GM18873 (cell line): ENCODE measurements at regions not wholly inside any gene's neighbourhood (a gene's known extent, or its start where the extent isn't known, plus 50 kb on each side); places are given as distances from the start of the nearest gene placed in this dataset.

ENCODE experiments used
- ATAC-seq: cut with Tn5 transposase; IDR thresholded peaks from one replicate; pipeline ENCODE4 v1.9.1; 2021; ENCODE audit warnings: mild to moderate bottlenecking, moderate library complexity, moderate number of reproducible peaks; ENCODE audit not compliant: unreplicated experiment, low FRiP score

DNA sequence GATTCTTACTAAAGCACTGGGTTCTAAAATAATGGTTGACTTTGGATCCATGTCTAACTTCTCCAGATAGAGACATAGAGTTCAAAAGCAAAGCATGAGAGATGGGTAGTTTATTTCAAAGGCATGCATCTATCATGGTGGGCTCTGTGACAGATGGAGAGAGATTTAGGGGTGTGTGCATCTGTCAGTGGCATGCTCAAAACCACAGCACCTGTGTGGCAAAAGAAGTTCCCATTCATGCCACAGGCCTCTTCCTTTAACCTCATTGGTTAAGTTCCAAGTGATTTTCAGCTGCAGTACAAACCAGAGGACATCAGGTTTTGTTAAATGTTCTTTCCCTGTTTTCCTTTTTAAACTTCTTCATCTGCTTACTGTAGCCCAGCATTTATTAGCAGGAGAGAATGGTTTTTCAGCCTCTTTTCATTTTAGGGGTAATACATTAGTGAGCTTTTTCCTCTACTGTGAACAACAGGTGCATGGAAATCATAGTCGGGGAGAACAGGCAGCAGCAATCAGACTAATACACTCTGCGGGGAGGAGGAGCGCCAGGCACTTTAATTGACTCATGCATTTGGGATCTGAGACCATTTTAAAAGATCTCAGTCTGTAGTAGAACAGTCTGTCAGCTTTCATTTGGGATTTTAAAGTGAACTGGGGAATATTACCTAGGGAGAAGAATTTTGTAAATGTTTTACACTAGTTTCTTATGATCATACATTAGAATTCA is 52.4 kb upstream of the UPP2 start:
- ATAC-seq: no peak

DNA sequence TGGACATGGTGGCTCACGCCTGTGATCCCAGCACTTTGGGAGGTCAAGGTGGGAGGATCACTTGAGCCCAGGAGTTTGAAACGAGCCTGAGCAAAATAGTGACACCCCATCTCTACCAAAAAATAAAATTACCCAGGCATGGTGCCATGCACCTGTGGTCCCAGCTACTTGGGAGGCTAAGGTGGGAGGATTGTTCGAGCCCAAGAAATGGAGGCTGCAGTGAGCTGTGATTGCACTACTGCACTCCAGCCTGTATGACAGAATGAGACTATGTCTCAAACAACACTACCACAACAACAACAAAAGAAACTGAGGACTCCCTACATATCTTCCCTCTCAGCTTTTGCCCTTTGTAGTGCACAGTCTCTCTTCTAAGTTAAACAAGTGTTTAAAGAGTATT is 53.3 kb upstream of the UPP2 start:
- no peak for ATAC-seq

DNA sequence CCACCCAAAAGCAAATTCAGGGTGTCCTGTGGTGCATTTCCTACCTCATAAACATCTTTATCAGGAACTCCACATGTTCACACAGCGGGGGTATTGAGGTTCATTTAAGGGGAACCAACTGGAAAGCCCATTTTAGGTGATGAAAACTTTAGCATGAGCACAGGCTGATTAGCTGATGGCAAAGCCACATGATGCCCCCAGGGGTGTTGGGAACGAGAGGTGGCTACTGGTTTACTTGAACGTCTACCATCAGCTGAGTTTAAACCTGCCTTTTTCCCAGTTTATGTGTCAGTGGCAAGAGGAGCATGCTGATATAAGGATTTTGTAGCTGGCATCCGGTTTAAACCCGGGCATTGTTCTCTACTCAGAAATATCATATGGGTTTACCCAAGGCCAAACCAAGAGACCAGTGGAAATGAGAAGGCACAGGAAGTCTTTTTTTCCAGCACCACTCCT is 54.5 kb upstream of the UPP2 start:
- ATAC-seq: no peak

DNA sequence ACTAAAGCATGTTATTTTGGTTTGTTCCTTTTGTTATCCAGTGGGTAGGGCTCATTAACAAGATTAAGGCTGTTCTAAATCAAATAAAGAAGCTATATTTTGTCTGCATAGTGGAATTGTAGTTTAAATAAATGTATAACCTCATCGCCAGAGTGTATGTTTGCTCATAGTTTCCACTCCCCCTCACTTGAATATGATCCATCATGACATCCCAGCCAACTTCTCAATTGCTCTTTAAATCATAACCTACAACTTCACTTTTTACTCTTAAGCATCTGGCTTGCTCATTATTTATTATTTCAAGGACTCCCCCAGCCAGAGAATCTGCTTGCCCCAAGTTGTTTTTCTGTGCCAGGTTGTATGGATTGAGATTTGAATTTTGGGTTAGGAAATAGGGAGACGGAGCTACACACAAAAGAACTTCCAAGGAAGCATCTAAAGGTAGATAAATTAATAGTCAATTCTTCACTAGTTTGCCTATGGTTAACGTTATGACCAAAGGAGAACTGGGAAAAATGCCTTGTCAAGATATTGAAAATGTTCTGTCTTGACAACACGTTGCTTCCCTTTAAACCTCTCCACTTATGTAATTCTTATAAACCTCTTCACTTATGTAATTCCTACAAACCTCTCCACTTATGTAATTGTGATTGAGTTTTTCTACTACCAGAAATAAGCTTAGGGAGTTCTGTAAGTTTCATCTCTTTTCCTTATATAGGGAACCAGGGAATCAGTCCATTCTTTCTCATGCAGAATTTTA is 55.4 kb upstream of the UPP2 start:
- no peak for ATAC-seq

DNA sequence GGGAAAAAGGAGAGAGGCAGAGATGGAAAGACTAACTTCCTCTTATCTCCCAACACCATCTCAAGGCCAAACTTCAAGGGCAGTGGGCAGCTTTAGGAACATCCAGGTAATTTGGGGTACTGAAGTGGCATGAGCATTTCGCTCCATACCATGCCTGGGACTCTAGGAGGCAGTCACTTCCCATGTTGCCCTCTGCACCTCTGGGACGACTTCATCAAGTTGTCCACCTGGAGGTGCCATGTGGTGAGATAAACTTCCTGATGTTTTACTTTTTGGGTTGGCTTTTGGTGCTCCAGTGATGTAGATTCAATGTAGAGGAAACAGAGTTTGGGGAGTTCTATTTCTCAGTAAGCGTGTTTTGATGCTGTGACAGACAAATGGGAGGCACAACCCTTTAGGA is 56.3 kb upstream of the UPP2 start:
- no peak for ATAC-seq

DNA sequence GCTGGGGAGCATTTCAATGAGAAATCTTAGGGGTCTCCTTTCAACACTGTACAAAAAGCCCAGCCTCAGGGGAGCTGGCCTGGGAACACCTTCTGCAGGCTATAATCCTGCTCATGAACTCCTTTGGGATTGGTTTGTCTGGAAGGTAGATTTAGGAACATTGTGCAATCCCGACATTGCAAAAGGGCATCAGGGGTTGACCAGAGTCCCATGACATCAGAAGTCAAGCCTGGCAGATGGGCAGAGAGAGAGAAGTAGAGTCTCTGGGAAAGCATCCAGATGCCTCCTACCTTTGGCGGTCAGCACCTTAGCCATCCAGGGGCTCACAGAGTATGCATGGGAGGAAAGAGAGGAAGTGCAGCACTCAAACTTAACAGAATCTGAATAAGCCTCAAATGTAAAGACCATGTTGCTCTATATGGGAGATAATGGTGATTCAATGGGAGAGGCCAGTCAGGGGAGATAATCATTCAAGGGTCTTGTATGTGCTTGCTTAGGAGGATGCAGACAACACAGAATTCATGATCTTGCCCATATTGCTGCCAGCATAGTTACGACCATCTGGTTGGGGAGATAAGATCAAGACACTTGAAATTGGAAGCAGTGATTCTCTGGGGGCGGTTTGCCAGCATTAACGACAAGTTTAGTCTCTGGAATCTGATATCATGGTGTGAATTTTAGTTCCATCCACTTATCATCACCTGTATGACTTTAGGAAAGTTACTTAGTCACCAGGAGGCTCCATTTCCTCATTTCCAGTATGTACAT is 58.3 kb upstream of the UPP2 start:
- ATAC-seq: no peak

DNA sequence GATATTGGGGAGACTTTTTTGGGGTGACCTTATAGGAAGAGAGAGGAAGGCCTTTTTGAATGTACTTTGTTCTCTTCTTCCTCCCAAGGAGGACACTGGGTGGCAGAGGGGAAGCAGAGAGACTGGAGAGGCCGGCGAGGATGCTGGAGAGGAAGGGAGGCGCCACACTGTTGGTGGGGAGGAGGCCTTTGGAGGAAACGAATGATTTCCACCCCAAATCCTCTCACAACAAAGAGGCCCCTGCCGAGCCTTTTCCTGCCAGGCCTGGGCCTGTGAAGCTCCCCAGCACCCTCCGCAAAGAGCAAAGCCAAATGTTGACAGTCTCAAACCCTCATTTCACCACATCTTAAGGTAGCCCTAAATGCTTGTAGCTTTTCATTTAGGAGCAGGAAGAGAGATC is 59.0 kb upstream of the UPP2 start:
- ATAC-seq: no peak

DNA sequence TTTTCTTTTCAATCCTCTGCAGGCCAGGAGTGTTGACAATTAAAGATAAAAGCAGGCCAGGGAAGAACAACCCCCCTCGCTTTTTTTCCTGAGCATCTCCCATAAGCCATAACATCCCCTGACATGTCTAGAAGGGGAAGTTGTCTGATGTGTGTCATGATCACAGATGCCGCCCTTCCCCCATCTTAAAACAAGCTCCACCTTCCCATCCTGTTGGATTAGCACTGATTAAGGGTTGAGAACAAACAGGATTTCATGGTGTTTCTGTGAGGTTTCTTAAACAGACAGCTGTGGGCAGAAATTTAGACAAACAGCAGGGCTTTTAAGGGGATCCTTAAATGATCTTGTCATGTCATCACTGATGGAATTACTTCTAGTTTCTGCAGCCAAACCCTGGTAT is 59.4 kb upstream of the UPP2 start:
- no peak for ATAC-seq

DNA sequence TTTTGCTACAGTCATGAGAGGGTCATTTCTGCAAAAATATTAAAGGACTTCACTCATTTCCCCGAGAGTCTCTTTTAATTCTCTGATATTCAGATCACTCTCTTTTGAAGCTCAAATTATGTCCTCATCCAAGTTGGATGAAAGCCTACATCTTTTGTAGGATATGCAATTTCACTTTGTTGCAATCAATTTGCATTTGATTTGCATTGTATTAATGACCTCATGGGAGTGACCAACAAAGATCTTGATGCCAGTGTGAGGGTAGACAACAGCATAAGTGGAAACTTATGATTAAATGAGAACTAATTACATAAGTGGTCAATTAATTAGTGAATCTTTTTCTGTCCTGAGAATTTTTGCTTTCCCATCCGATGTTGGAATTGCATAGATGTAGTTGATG is 60.3 kb upstream of the UPP2 start:
- ATAC-seq: no peak

DNA sequence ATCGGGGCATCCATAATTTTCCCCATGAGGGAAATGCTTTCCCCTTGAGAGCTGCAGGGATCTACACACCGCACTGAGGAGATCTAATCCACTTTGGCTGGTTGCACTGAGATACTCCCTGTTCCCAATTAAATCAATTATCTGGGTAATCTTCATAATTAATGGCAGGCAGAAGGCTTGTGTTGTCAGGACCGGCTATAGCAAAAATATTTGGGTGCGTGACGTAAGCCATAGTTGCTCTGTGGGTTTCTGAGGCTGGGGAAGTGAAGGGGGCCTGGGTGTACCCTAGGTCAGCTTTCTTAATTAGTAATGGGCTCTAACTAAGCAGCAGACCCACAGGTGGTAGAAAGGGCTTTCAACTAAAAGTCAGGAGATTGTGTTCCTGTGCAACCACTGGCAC is 62.8 kb upstream of the UPP2 start:
- ATAC-seq: no peak

DNA sequence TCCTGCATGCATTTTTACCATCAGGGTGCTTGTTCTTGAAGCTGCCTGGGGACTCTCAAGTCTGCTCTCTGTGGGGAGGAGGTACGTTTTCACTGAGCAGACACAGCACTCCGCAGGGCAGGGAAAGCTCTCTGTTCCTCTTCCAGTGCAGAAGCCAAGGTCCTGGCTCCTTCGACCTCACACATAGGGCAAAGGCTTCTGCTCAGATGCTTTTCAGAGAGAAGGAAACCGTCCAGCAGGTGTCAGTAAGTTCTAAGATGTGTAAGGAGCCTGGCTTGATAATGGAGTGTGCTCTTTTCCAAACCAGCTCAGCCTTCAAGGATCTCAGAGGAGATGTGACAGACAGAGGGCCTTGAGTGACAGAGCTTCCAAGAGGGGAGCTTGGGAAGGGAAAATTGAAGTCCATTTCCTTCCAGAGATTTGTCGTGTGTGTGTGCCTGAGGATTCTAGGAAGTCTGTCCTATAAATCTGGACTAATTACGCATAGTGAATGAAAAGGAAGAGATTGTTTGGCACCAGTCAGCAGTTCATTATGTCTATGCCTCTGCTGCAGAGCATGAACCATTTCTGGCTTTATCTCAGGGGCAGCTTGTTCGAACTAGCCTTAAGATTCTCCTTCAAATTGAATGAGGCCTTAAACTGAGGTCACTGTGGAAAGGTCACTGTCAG is 67.3 kb upstream of the UPP2 start:
- peak; percentile 53 for ATAC-seq

DNA sequence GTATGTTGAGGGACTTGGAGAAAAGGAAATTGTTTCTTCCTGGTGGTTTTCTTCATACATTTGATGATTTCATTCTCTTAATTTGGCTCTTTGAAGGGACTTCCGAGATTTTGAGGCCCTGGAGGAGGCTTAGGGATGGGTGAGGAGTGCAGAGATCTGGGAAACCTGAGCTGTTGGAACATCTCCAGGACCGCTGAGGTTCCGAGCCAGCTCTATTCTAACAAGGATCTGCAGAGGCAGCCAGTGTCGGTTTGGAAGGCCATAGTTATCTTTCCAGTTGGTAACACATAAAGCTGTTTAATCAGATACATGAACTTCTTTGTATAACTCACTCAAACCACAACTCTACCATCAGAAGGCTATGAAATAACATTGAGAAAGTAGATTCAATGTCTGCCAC is 70.3 kb upstream of the UPP2 start:
- no peak for ATAC-seq

DNA sequence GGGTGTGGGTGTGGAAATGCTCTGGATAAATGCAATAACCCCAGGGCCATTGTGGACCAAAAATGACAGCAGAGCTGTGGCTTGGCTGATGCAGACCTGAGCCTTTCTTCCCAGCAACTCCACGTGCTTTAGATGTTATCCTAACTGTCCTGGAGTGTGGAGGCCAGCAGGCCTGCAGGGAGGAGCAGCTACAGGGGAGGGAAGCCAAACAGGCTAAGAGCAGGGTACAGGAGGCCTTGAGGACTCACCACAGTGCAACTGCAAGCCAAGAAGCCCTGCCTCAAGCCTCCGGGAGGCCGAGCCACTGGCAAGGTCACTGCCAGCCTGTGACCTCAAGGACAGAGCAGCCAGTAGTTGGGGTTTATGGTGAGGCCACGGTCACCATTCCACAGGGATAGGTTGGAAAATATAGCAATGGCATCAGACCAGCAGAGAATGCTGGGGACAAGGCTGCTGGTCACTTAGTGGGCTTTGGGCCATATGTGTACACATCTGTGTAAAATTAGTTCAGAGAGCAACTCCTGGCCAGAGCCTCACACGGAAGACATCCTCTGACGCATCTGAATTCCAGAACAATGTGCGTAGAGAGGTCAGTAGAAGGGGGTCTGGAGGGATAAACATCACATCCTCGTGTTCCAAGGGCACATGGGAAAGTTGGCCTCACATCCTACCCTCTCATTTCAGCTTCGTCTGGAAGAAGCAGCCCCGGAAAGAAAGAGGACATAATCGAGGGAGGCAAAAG is 76.2 kb upstream of the UPP2 start:
- ATAC-seq: no peak

DNA sequence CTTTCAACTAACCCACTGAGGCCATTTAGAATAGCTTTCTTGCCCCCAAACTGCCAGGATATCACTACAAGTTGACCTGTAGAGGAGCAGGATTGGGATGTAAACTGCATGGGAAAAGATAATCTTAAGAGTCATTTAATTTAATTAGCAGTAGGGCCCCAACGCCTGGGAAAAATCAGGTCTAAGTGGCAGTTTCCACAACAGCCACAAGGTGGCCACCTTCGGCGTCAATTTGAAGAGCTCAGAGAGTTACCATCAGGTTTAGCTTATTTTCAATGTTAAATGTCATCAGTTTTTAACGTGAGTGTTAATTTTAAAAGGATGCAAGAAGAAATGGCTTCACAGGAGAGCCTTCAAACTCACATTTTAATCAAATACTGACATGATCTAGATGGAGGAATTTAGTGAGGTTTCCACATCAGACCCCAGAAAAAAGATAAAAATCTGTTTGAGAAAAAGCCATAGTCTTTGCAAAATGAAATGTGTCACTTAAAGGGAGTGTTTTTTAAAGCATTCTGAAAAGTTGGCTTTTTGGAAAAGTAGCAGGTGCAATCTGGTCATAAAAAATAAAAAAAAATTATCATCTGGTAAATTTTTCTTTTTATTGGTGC is 77.3 kb upstream of the UPP2 start:
- no peak for ATAC-seq

DNA sequence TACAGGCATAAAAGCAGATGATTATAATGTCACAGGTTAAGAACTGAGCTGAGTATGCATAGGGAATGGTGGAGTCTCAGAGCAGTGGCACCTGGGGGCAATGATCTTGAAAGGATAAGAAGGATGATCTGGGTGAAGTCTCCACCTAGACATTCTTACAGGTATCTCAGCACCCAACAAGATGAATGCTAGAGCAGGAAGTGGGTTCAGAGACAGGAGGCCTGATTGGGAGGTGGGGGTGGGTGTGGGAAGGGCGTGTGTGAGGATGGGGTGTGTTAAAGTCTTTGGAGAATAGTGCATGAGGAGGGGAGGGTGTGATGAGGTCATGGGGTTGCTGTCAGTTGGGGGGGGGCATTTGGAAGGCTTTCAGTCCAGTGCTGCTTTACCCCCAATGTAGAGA is 78.8 kb upstream of the UPP2 start:
- no peak for ATAC-seq

DNA sequence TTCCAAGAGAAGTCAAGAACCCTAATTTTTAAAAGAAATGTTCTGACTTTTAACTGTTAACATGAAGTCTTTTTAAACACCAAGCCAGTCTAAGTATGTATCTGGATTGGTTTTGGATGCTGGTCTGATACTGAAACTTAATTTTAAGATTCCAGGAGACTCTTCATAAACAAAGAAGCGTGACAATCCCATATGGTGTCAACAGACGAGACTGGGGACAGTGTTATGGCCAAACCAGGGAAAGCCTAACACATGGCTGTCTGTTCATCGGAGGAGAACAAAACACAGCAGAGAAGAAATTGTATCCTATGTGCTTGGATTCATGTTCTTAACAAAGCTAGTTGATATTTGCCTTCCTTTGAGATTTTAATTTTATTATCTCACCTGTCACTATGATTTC is 80.5 kb upstream of the UPP2 start:
- ATAC-seq: no peak

DNA sequence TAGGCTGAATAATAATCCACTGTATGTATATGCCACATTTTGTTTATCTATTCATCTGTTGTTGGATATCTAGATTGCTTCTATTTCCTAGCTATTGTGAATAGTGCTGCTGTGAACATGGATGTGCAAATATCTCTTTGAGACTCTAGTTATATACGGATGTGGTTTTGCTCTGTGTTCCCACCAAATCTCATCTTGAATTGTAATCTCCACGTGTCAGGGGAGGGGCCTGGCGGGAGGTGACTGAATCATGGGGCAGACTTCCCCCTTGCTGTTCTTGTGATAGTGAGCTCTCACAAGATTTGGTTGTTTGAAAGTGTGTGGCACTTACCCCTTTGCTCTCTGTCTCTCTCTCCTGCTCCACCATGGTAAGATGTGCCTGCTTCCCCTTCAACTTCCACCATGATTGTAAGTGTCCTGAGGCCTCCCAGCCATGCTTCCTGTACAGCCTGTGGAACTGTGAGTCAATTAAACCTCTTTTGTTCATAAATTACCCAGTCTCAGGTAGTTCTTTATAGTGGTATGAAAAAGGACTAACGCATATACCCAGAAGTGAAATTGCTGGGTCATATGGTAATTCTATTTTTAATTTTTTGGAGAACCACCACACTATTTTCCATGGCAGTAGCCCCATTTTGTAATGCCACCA is 86.1 kb upstream of the UPP2 start:
- no peak for ATAC-seq

DNA sequence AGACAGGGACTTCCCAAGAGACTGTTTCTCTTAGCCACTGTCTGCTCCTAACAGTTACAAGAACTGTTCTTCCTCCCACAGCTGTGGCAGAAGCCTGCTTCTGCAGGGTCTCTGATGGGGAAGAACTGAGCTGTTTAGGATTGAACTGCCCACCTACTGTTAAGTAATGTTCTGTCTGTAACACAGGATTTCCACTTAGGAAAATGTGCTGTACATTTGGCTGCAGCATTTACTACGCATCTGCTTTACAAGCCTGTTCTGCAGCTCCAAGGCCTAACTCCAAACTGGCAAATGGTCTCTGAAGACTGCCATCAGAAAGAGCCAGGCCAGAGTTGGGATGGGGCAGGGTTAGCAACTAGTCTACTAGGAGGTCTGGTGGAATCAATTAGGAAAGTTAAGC is 87.8 kb upstream of the UPP2 start:
- ATAC-seq: no peak

DNA sequence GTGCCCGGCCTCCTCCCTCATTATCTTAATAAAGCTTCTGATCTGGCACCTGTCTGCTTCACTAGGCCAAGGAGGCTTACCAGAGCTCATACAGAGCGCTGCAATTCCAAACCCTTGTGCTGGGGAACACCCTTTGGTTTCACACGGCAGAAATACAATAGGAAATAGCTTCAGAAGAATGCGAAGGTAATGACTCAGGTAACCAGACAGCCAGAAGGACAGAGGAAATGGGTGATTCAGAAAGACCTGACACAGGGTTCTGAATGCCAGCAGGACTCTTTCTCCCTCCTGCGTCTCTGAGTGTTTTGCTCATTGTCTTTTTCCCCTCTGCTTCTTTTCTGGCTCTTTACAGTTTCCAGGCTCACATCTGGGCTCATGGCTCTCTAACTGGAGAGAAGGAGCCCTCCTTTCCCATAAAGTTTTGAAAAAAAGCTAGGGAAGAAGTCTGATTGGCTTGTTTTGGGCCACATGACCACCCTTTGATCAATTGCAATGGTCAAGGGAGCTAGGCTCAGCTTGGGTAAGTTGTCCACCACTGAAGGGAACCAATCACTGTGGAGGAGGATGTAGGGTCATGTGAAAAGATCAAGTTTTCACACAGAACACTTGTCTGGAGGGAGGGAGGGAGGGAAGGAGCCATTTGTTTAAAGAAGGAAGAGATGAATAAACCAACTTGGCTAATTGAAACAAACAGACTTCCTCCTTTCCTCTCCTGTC is 90.5 kb upstream of the UPP2 start:
- no peak for ATAC-seq
